ENCODE measurements at regions not wholly inside any gene's neighbourhood (a gene's known extent, or its start where the extent isn't known, plus 50 kb on each side); places are given as distances from the start of the nearest gene placed in this dataset.
A peak's percentile ranks its signal among the peaks of the same experiment; 100 is the strongest.

DNA sequence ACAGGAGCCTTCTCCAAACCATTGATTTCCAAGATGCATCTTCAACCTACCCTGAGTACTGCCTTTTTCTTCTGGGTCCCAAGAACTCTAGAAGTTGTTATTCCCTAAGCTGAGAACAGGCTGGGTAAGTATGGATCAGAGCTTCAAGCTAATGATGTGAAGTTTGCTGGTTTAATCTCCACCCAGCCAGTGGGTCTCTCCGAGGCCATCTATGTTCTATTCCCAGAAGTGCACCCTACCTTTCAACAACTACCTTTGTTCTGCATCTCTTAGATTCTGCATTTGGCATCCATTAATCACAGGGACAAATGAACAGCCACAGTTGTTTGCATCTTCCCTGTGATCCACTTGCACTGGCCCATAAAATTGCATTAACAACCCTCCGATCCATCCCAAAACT lies 246.2 kb downstream of the HIVEP2 start:
- H3K27ac ChIP-seq = no peak overlapping the region
- no peaks in the 10 kb centered on the region for H3K9me3 ChIP-seq
- no peak for DNase-seq
- FAIRE-seq = no peak
- WGBS, 2 donors = 77 to 93% methylated on average over 2 of the region's 2 CpGs
- no peak for TF ChIP-seq CTCF (IDR thresholded peaks at IDR 0.05)
- no peaks in the 10 kb centered on the region for H3K27me3 ChIP-seq
- H3K4me1 ChIP-seq = peaks cover 0 to 15% (median 14%) of the 10 kb centered on the region in 3 donors
- no peak overlapping the region for H3K4me3 ChIP-seq
- H3K36me3 ChIP-seq = no peaks in the 10 kb centered on the region
- intact Hi-C loops (cut with DNase I) = loop anchor here in 2 of 3 donors (5.0 to 10.0 kb wide), 4 partner anchors 256 to 726 kb away; no protein-coding TSS in a partner anchor
- ATAC-seq = no peak

DNA sequence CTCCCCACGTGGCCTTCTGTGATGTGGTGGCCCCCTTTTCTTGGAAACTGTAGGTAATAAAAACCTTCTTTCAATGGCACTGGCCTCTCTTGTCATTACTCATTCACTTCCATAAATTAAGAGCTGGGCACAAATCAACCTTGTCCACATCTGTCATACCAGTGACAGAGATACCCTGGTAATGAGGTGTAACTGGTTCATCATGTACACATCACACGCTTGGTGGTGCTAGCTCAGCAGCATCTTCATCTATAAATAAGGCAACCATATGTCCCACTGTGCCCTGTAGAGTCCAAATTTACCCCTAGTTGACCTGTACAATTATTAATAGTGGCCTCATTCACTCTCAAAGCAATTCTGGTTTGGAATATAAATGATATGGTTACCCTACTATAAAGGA lies 245.6 kb downstream of the HIVEP2 start:
- no peak for TF ChIP-seq CTCF (IDR thresholded peaks at IDR 0.05)
- no peak overlapping the region for H3K4me3 ChIP-seq
- no peak for FAIRE-seq
- H3K27me3 ChIP-seq = no peaks in the 10 kb centered on the region
- WGBS, 2 donors = 88 to 95% methylated on average over 2 of the region's 2 CpGs
- intact Hi-C loops (cut with DNase I) = loop anchor here in 2 of 3 donors (5.0 to 10.0 kb wide), 4 partner anchors 255 to 725 kb away; no protein-coding TSS in a partner anchor
- no peak for DNase-seq
- no peaks in the 10 kb centered on the region for H3K36me3 ChIP-seq
- no peak overlapping the region for H3K27ac ChIP-seq
- ATAC-seq = no peak
- no peaks in the 10 kb centered on the region for H3K9me3 ChIP-seq
- H3K4me1 ChIP-seq = peaks cover 0 to 15% (median 14%) of the 10 kb centered on the region in 3 donors

GRCh38 chr6:142700032-142700431 lies 244.9 kb downstream of the HIVEP2 start:
- whole genome bisulfite sequencing, 2 donors = 85 to 94% methylated on average over 4 of the region's 4 CpGs
- no peak for TF ChIP-seq CTCF (IDR thresholded peaks at IDR 0.05)

GRCh38 chr6:142700671-142701312 lies 244.2 kb downstream of the HIVEP2 start:
- Histone ChIP-seq H3K4me3 (no peak overlapping the region), H3K4me1 (peaks cover 0 to 16% (median 14%) of the 10 kb centered on the region in 3 donors), H3K27me3 (no peaks in the 10 kb centered on the region), H3K36me3 (no peaks in the 10 kb centered on the region), H3K27ac (no peak overlapping the region), H3K9me3 (no peaks in the 10 kb centered on the region)
- intact Hi-C loops (cut with DNase I) = no loop called here
- no peak for DNase-seq
- ATAC-seq = no peak
- no peak for TF ChIP-seq CTCF (IDR thresholded peaks at IDR 0.05)
- 72 to 85% methylated on average over 7 of the region's 7 CpGs for WGBS, 2 donors
- FAIRE-seq = no peak

More at GRCh38 chr6:142700032-142700431, 244.9 kb downstream of the HIVEP2 start:
- Histone ChIP-seq H3K9me3 (no peaks in the 10 kb centered on the region), H3K27ac (no peak overlapping the region), H3K36me3 (no peaks in the 10 kb centered on the region), H3K4me1 (peaks cover 0 to 15% (median 14%) of the 10 kb centered on the region in 3 donors), H3K4me3 (no peak overlapping the region), H3K27me3 (no peaks in the 10 kb centered on the region)
- FAIRE-seq (no peak), ATAC-seq (peak in 1 of 4 donors; percentile 17), DNase-seq (no peak)
- intact Hi-C loops (cut with DNase I) = no loop called here
